OCI-LY7 (cell line): ENCODE measurements at regions not wholly inside any gene's neighbourhood (a gene's known extent, or its start where the extent isn't known, plus 50 kb on each side); places are given as distances from the start of the nearest gene placed in this dataset.

Experiments used
- BruUV-seq: library from RNA; stranded (reverse); fragments of 400-500 nt; replicated peaks from 2 replicates; lab custom pipeline; 2021; lab: Mats Ljungman, UMichigan
- CTCF ChIA-PET: fragments of 300-600 bp; sonication (Branson Sonifier 250); formaldehyde crosslinking; loops from one replicate; lab custom pipeline; 2022; ENCODE audit warnings: antibody characterized with exemption; ENCODE audit not compliant: unreplicated experiment; lab: Charles Lee
- POLR2A ChIA-PET: fragments of 300-600 bp; sonication (Branson Sonifier 250); formaldehyde crosslinking; loops from one replicate; lab custom pipeline; 2022; ENCODE audit warnings: antibody characterized with exemption; lab: Charles Lee
- DNase-seq: peaks from one replicate; pipeline ENCODE4 v3.0.0-alpha.2; 2015; ENCODE audit warnings: low spot score
- H2AFZ ChIP-seq: fragments of 200-600 bp; sonication (generic), shearing (Covaris generic); 2 replicates; pipeline ENCODE4 v1.6.1; 2014; ENCODE audit warnings: mild to moderate bottlenecking, antibody characterized with exemption, low read length, moderate library complexity
- H3K27ac ChIP-seq: fragments of 200-600 bp; sonication (generic); 2 replicates; pipeline ENCODE4 v1.5.1; 2014; ENCODE audit warnings: mixed run types, low read depth, mild to moderate bottlenecking, moderate library complexity, low read length, inconsistent platforms; ENCODE audit not compliant: poor library complexity, severe bottlenecking
- H3K36me3 ChIP-seq: fragments of 200-600 bp; sonication (generic); 2 replicates; pipeline ENCODE4 v1.6.1; 2014; ENCODE audit warnings: mild to moderate bottlenecking, antibody characterized with exemption, low read length, moderate library complexity, mixed read lengths; ENCODE audit not compliant: insufficient read depth
- H3K4me1 ChIP-seq: fragments of 200-600 bp; sonication (generic); 2 replicates; pipeline ENCODE4 v1.5.1; 2014; ENCODE audit warnings: mild to moderate bottlenecking, low read length; ENCODE audit not compliant: insufficient read depth, poor library complexity, severe bottlenecking
- H3K4me2 ChIP-seq: fragments of 200-600 bp; sonication (generic); 2 replicates; pipeline ENCODE4 v1.6.1; 2014; ENCODE audit warnings: mild to moderate bottlenecking, low read length
- H3K4me3 ChIP-seq: fragments of 200-600 bp; sonication (generic); 2 replicates; pipeline ENCODE4 v1.5.1; 2014; ENCODE audit warnings: mild to moderate bottlenecking, low read depth, low read length; ENCODE audit not compliant: poor library complexity, severe bottlenecking
- H3K79me2 ChIP-seq: fragments of 200-600 bp; sonication (generic); 2 replicates; pipeline ENCODE4 v1.6.1; 2016; ENCODE audit warnings: low read depth, mild to moderate bottlenecking, low read length, moderate library complexity, mixed read lengths; ENCODE audit not compliant: insufficient read depth
- H3K9me2 ChIP-seq: fragments of 200-600 bp; sonication (generic); 2 replicates; pipeline ENCODE4 v1.6.1; 2016; ENCODE audit warnings: mild to moderate bottlenecking, low read length, mixed read lengths; ENCODE audit not compliant: insufficient read depth
- H3K9me3 ChIP-seq: fragments of 200-600 bp; sonication (generic); 2 replicates; pipeline ENCODE4 v1.6.1; 2014; ENCODE audit warnings: mild to moderate bottlenecking, mixed run types, low read length, mixed read lengths
- H4K20me1 ChIP-seq: fragments of 200-600 bp; sonication (generic); 2 replicates; pipeline ENCODE4 v1.6.1; 2014; ENCODE audit warnings: mild to moderate bottlenecking, antibody characterized with exemption, low read length, moderate library complexity, mixed read lengths; ENCODE audit not compliant: insufficient read depth
- EZH2phosphoT487 ChIP-seq: fragments of 200-600 bp; sonication (generic); IDR thresholded peaks from 2 replicates; pipeline ENCODE4 v1.6.1; 2018; ENCODE audit warnings: low read depth, borderline replicate concordance, mild to moderate bottlenecking, mixed run types, antibody characterized with exemption, low read length, moderate library complexity, mixed read lengths
- intact Hi-C: fragments of 100-400 bp; cut with micrococcal nuclease; formaldehyde crosslinking; loops from one replicate; pipeline ENCODE4 v1.10.0; 2022; ENCODE audit not compliant: unreplicated experiment
- TF ChIP-seq, protein P1 (sequence below): fragments of 200-600 bp; sonication (generic); conservative IDR thresholded peaks from 2 replicates; pipeline ENCODE4 v1.5.1; 2014; ENCODE audit warnings: mild to moderate bottlenecking, antibody characterized with exemption, low read length, moderate library complexity, mixed read lengths

DNA sequence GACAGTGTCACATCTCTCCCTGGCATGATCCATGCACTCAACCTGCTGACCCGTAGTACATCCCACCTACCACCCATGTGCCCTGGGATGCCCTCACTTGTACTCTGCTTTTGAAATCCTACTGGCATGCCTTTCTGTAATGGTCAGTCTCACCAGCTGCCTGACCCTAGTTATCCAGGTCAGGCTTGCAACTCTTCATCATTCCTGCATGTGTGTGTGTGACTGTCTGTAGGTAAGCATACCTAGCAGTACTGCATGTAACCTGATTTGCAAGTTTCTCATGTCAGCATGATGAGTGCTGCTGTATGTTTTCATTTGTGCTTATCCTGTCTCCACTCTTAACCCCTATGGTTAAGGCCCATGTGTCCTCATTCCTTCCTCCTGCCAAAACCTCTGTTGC lies 202.0 kb upstream of the MTNR1B start:
- BruUV-seq = no TSS peak
- Histone ChIP-seq H4K20me1 (no peaks in the 10 kb centered on the region), H3K27ac (no peak overlapping the region), H3K79me2 (no peaks in the 10 kb centered on the region), H3K9me3 (no peaks in the 10 kb centered on the region), H3K4me1 (no peaks in the 10 kb centered on the region), H3K36me3 (no peaks in the 10 kb centered on the region), H3K4me3 (no peak overlapping the region), H3K9me2 (no peaks in the 10 kb centered on the region), H3K4me2 (no peak overlapping the region), H2AFZ (no peak overlapping the region)
- no peak for DNase-seq
- intact Hi-C loops = no loop called here
- CTCF ChIA-PET = no interaction called here
- POLR2A ChIA-PET = no interaction called here
- no peak for TF ChIP-seq EZH2phosphoT487
- TF ChIP-seq, protein P1, sequence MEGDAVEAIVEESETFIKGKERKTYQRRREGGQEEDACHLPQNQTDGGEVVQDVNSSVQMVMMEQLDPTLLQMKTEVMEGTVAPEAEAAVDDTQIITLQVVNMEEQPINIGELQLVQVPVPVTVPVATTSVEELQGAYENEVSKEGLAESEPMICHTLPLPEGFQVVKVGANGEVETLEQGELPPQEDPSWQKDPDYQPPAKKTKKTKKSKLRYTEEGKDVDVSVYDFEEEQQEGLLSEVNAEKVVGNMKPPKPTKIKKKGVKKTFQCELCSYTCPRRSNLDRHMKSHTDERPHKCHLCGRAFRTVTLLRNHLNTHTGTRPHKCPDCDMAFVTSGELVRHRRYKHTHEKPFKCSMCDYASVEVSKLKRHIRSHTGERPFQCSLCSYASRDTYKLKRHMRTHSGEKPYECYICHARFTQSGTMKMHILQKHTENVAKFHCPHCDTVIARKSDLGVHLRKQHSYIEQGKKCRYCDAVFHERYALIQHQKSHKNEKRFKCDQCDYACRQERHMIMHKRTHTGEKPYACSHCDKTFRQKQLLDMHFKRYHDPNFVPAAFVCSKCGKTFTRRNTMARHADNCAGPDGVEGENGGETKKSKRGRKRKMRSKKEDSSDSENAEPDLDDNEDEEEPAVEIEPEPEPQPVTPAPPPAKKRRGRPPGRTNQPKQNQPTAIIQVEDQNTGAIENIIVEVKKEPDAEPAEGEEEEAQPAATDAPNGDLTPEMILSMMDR = no peak

DNA sequence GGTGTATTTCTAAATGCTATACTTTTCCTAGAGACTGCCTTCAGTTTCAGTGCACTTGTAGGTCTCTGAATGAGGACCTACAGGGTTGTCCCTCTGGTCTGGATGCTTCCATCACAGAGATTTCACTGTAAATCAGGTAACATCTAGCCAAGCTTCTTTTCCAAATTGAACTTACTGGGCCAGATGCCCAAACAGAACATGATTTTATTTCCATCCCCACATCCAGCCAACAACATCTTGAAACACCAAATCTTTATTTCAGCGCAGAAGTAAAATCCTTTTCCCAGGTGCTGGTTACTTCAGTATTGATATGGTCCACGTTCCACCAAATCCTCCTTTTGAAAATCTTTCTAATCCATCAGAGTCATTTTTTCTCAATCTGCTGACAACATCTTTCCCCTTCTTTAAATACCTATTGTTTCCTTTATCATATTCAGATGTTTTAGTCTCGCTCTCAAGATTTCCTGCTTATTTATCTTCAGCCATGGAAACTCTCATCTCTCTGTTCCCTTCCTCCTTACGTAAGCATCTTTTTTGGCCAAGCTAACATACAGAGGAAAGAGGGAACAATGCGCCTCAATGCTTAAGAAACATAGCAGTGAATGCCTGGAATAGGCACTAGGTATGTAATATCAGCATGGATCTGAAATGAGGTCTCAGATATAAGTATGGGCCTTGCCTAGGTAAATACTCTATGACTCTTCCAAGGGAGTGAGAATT lies 201.2 kb upstream of the MTNR1B start:
- Histone ChIP-seq H3K4me1 (no peaks in the 10 kb centered on the region), H3K4me3 (no peak overlapping the region), H3K27ac (no peak overlapping the region), H3K9me2 (no peaks in the 10 kb centered on the region), H3K79me2 (no peaks in the 10 kb centered on the region), H3K36me3 (no peaks in the 10 kb centered on the region), H2AFZ (no peak overlapping the region), H3K9me3 (no peaks in the 10 kb centered on the region), H3K4me2 (no peak overlapping the region), H4K20me1 (no peaks in the 10 kb centered on the region)
- DNase-seq = no peak
- ChIA-PET CTCF (interaction anchor here (0.8 kb wide), 1 partner anchor 15 kb away, joined by 4 read pairs; no protein-coding TSS in a partner anchor), POLR2A (interaction anchor here (0.6 kb wide), 1 partner anchor 14 kb away, joined by 3 read pairs; no protein-coding TSS in a partner anchor)
- no peak for TF ChIP-seq EZH2phosphoT487
- TF ChIP-seq, protein P1 = no peak
- BruUV-seq = no TSS peak
- intact Hi-C loops = no loop called here

DNA sequence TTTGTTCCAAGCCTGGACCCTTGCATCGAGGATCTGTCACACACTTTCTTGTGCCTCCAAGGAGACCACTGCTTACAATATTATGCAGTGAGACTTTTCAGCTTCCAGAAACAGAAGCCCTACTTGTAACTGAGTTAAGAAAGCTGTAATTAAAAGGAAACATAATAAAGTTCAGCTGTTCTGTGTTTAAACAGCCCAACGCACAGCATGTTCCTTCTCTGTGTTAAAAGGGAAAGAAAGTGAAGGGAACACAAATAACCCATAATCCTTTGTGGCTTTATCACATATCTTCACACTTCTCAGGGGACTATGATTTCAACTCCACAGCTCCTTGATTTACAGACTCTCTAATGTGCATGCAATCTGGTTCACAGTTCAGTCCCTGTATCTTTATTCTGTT lies 200.3 kb upstream of the MTNR1B start:
- no peaks in the 10 kb centered on the region for H4K20me1 ChIP-seq
- H2AFZ ChIP-seq = no peak overlapping the region
- no peak overlapping the region for H3K4me2 ChIP-seq
- H3K36me3 ChIP-seq = no peaks in the 10 kb centered on the region
- H3K4me1 ChIP-seq = no peaks in the 10 kb centered on the region
- no TSS peak for BruUV-seq
- TF ChIP-seq, protein P1 = no peak
- no peak for TF ChIP-seq EZH2phosphoT487
- no peak overlapping the region for H3K27ac ChIP-seq
- no peak overlapping the region for H3K4me3 ChIP-seq
- DNase-seq = no peak
- intact Hi-C loops = no loop called here
- POLR2A ChIA-PET = interaction anchor here (0.6 kb wide), 2 partner anchors 11 to 173 kb away, joined by 3 to 7 read pairs; no protein-coding TSS in a partner anchor
- H3K9me2 ChIP-seq = no peaks in the 10 kb centered on the region
- no peaks in the 10 kb centered on the region for H3K79me2 ChIP-seq
- CTCF ChIA-PET = interaction anchor here (0.8 kb wide), 1 partner anchor 16 kb away, joined by 4 read pairs; no protein-coding TSS in a partner anchor
- H3K9me3 ChIP-seq = no peaks in the 10 kb centered on the region
